ENCODE measurements at regions not wholly inside any gene's neighbourhood (a gene's known extent, or its start where the extent isn't known, plus 50 kb on each side); places are given as distances from the start of the nearest gene placed in this dataset.

- H3K27ac Mint-ChIP-seq, result no peak overlapping the region
- H3K4me3 Mint-ChIP-seq, result no peak overlapping the region
- CTCF ChIA-PET, result no interaction called here
- H3K4me1 Mint-ChIP-seq, result peaks cover 14% of the 10 kb centered on the region
- H3K36me3 Mint-ChIP-seq, result peaks cover 31% of the 10 kb centered on the region
- no peak for ATAC-seq
- no peaks in the 10 kb centered on the region for H3K27me3 Mint-ChIP-seq
- no peak for DNase-seq
- H3K9me3 Mint-ChIP-seq (ENCODE audit: low read depth), result peaks cover 18% of the 10 kb centered on the region
Observed at GRCh38 chr3:105923140-105923539, 54.3 kb upstream of the CBLB start.

- CTCF ChIA-PET, result interaction anchor here (1.4 kb wide), 1 partner anchor 14 kb away, joined by 3 read pairs; no protein-coding TSS in a partner anchor
- peaks cover 5% of the 10 kb centered on the region for H3K36me3 Mint-ChIP-seq
- no peaks in the 10 kb centered on the region for H3K4me1 Mint-ChIP-seq
- no peak overlapping the region for H3K27ac Mint-ChIP-seq
- no peak for DNase-seq
- H3K9me3 Mint-ChIP-seq (ENCODE audit: low read depth), result no peaks in the 10 kb centered on the region
- no peak overlapping the region for H3K4me3 Mint-ChIP-seq
- no peaks in the 10 kb centered on the region for H3K27me3 Mint-ChIP-seq
- no peak for ATAC-seq
Observed at GRCh38 chr3:105927741-105928140, 58.9 kb upstream of the CBLB start.

GRCh38 chr3:105930733-105931132, 61.9 kb upstream of the CBLB start:
- Mint-ChIP-seq H3K27ac (no peak overlapping the region), H3K4me1 (peaks cover 6% of the 10 kb centered on the region), H3K9me3 (ENCODE audit: low read depth) (peaks cover 2% of the 10 kb centered on the region), H3K4me3 (no peak overlapping the region), H3K36me3 (peaks cover 10% of the 10 kb centered on the region), H3K27me3 (no peaks in the 10 kb centered on the region)
- no peak for DNase-seq
- CTCF ChIA-PET, result no interaction called here
- no peak for ATAC-seq

DNA sequence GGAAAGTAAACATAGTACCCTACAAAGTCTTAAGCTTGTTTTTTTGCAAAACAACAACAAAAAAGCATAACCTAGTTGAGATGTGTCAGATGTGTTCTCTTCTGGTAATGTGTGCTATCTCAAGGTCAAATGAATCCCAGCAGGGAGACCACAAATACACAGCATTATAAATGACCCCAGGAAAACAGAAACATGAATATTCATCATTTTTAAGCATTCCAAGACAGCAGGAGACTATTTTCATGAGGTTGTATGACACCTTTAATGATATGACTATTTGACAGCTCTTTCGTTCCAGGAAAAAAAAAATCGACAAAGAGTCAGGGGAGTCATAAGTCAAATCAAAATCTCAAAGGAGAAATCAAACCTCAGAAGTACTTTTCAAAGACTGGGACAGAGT, 62.7 kb upstream of the CBLB start:
- Mint-ChIP-seq H3K36me3 (peaks cover 13% of the 10 kb centered on the region), H3K9me3 (ENCODE audit: low read depth) (peaks cover 2% of the 10 kb centered on the region), H3K4me3 (no peak overlapping the region), H3K27ac (no peak overlapping the region), H3K27me3 (no peaks in the 10 kb centered on the region), H3K4me1 (peaks cover 6% of the 10 kb centered on the region)
- ATAC-seq (no peak), DNase-seq (no peak)
- CTCF ChIA-PET, result no interaction called here

GRCh38 chr3:105933871-105934270, 65.1 kb upstream of the CBLB start:
- no peak for DNase-seq
- CTCF ChIA-PET, result no interaction called here
- no peaks in the 10 kb centered on the region for H3K27me3 Mint-ChIP-seq

DNA sequence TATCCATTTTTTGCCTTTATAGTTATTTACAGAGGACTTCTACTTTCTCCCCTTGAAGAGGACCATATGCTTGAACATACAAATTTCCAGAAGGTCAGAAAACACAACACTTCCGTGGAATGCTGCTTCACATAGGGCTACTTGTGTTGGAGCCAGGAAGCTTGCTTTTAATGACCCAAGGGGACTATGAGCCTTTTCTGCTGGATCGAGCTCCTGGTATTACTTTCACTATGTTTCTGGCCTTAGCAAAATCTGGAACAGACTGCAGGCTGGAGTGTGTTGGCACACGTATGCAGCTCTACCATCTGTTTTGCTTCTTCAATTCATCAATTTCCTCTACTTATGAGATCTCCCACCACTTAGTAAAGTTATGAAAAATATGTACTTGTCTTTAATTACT, 69.3 kb upstream of the CBLB start:
- Mint-ChIP-seq H3K36me3 (peaks cover 13% of the 10 kb centered on the region), H3K9me3 (ENCODE audit: low read depth) (peaks cover 2% of the 10 kb centered on the region), H3K27me3 (no peaks in the 10 kb centered on the region), H3K4me3 (no peak overlapping the region), H3K4me1 (peaks cover 6% of the 10 kb centered on the region), H3K27ac (no peak overlapping the region)
- no peak for ATAC-seq
- CTCF ChIA-PET, result no interaction called here
- no peak for DNase-seq

More at GRCh38 chr3:105933871-105934270, 65.1 kb upstream of the CBLB start:
- peaks cover 6% of the 10 kb centered on the region for H3K4me1 Mint-ChIP-seq
- peaks cover 12% of the 10 kb centered on the region for H3K36me3 Mint-ChIP-seq
- peaks cover 2% of the 10 kb centered on the region for H3K9me3 Mint-ChIP-seq (ENCODE audit: low read depth)
- no peak for ATAC-seq
- H3K27ac Mint-ChIP-seq, result no peak overlapping the region
- H3K4me3 Mint-ChIP-seq, result no peak overlapping the region

DNA sequence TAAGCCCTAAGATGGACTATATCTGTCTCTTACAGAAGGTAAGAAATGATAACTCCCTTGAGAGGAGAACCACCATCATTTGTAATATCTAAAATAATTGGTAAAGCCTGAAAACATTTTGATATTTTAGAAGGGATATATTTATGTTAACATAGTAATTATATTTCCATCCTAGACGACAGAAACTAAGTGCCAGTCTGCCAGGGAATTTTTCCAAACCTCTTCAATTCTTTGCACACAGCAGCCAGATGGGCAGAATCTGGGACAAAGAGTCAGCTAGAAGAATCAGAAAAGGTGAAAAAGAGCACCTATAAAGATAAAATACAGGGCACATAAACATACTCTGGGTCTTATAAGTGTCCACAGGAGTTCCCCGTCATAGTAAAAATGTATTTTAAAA, 70.0 kb upstream of the CBLB start:
- peaks cover 2% of the 10 kb centered on the region for H3K9me3 Mint-ChIP-seq (ENCODE audit: low read depth)
- ATAC-seq (no peak), DNase-seq (no peak)
- H3K36me3 Mint-ChIP-seq, result peaks cover 13% of the 10 kb centered on the region
- H3K4me1 Mint-ChIP-seq, result peaks cover 6% of the 10 kb centered on the region
- H3K27ac Mint-ChIP-seq, result no peak overlapping the region
- no peak overlapping the region for H3K4me3 Mint-ChIP-seq
- H3K27me3 Mint-ChIP-seq, result no peaks in the 10 kb centered on the region
- CTCF ChIA-PET, result no interaction called here

DNA sequence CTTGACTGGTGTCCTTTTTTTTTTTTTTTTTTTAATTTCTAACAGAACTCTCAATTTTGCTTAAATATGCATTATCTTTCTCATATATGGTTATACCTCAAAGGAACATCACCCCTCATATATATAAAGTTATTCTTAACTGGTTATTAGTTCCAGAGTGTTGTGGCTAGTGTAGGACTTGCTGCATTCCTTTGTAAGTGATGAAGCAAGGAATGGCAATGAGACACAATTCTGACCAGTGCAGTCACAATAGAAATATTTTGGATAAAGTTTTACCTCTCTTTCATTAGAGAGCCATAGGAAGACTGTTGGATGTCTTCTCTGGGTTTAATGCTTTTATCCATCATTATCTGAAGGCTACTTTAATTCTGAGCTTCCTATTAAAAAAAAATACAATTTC, 75.5 kb upstream of the CBLB start:
- Mint-ChIP-seq H3K36me3 (peaks cover 2% of the 10 kb centered on the region), H3K4me1 (no peaks in the 10 kb centered on the region), H3K27ac (no peak overlapping the region), H3K4me3 (no peak overlapping the region), H3K27me3 (no peaks in the 10 kb centered on the region), H3K9me3 (ENCODE audit: low read depth) (no peaks in the 10 kb centered on the region)
- CTCF ChIA-PET, result no interaction called here
- DNase-seq (no peak), ATAC-seq (no peak)

- no peak overlapping the region for H3K27ac Mint-ChIP-seq
- no peaks in the 10 kb centered on the region for H3K4me1 Mint-ChIP-seq
- no peaks in the 10 kb centered on the region for H3K9me3 Mint-ChIP-seq (ENCODE audit: low read depth)
- ATAC-seq, result no peak
- DNase-seq, result no peak
- no peaks in the 10 kb centered on the region for H3K27me3 Mint-ChIP-seq
- H3K36me3 Mint-ChIP-seq, result peaks cover 2% of the 10 kb centered on the region
- H3K4me3 Mint-ChIP-seq, result no peak overlapping the region
- CTCF ChIA-PET, result no interaction called here
Observed at GRCh38 chr3:105944721-105945120, 75.9 kb upstream of the CBLB start.

GRCh38 chr3:105948101-105948500, 79.3 kb upstream of the CBLB start:
- H3K27me3 Mint-ChIP-seq, result no peaks in the 10 kb centered on the region
- ATAC-seq (no peak), DNase-seq (no peak)
- no peak overlapping the region for H3K4me3 Mint-ChIP-seq
- no peaks in the 10 kb centered on the region for H3K4me1 Mint-ChIP-seq
- H3K9me3 Mint-ChIP-seq (ENCODE audit: low read depth), result no peaks in the 10 kb centered on the region
- peaks cover 2% of the 10 kb centered on the region for H3K36me3 Mint-ChIP-seq
- CTCF ChIA-PET, result no interaction called here
- H3K27ac Mint-ChIP-seq, result no peak overlapping the region

- H3K9me3 Mint-ChIP-seq (ENCODE audit: low read depth), result peaks cover 4% of the 10 kb centered on the region
- H3K4me1 Mint-ChIP-seq, result no peaks in the 10 kb centered on the region
- H3K4me3 Mint-ChIP-seq, result no peak overlapping the region
- DNase-seq (no peak), ATAC-seq (no peak)
- no peak overlapping the region for H3K27ac Mint-ChIP-seq
- peaks cover 4% of the 10 kb centered on the region for H3K36me3 Mint-ChIP-seq
- no peaks in the 10 kb centered on the region for H3K27me3 Mint-ChIP-seq
- CTCF ChIA-PET, result no interaction called here
Observed at GRCh38 chr3:105950881-105951600, 82.2 kb upstream of the CBLB start.

- CTCF ChIA-PET, result no interaction called here
Observed at GRCh38 chr3:105953831-105954230, 85.0 kb upstream of the CBLB start.

GRCh38 chr3:105956306-105956705, 87.5 kb upstream of the CBLB start:
- H3K4me1 Mint-ChIP-seq, result no peaks in the 10 kb centered on the region
- peaks cover 15% of the 10 kb centered on the region for H3K9me3 Mint-ChIP-seq (ENCODE audit: low read depth)
- H3K36me3 Mint-ChIP-seq, result peaks cover 9% of the 10 kb centered on the region
- no peak overlapping the region for H3K27ac Mint-ChIP-seq
- no peak for ATAC-seq
- no peaks in the 10 kb centered on the region for H3K27me3 Mint-ChIP-seq
- H3K4me3 Mint-ChIP-seq, result no peak overlapping the region
- no peak for DNase-seq
- CTCF ChIA-PET, result interaction anchor here (0.7 kb wide), 1 partner anchor 1972 kb away, joined by 3 read pairs; no protein-coding TSS in a partner anchor

More at GRCh38 chr3:105953831-105954230, 85.0 kb upstream of the CBLB start:
- Mint-ChIP-seq H3K4me1 (no peaks in the 10 kb centered on the region), H3K27ac (no peak overlapping the region), H3K9me3 (ENCODE audit: low read depth) (peaks cover 4% of the 10 kb centered on the region), H3K36me3 (peaks cover 7% of the 10 kb centered on the region), H3K27me3 (no peaks in the 10 kb centered on the region), H3K4me3 (no peak overlapping the region)
- ATAC-seq (no peak), DNase-seq (no peak)

- Mint-ChIP-seq H3K4me1 (peaks cover 1% of the 10 kb centered on the region), H3K9me3 (ENCODE audit: low read depth) (peaks cover 17% of the 10 kb centered on the region), H3K27me3 (no peaks in the 10 kb centered on the region), H3K4me3 (no peak overlapping the region), H3K36me3 (peaks cover 8% of the 10 kb centered on the region), H3K27ac (no peak overlapping the region)
- CTCF ChIA-PET, result no interaction called here
- no peak for ATAC-seq
- DNase-seq, result no peak
Observed at GRCh38 chr3:105957722-105958121, 88.9 kb upstream of the CBLB start.

Data from activated CD8-positive, alpha-beta memory T cell treated with anti-CD3 and anti-CD28 coated beads, Interleukin-2, amount 10 ng/mL, durations not matched to agents 7 days and 5 days (primary cell).